ENCODE measurements at regions not wholly inside any gene's neighbourhood (a gene's known extent, or its start where the extent isn't known, plus 50 kb on each side); places are given as distances from the start of the nearest gene placed in this dataset.
"Not testable (repeated sequence)": the region's sequence is repeated elsewhere in the genome, so short reads cannot be mapped to it uniquely, and the experiment has no call there.

GRCh38 chr11:112534208-112534607 lies 273.5 kb upstream of the PLET1 start:
- DNase-seq (ENCODE audit: low read depth in 2 of 2, low spot score in 1 of 2) = no peak

GRCh38 chr11:112537026-112537425 lies 276.4 kb upstream of the PLET1 start:
- no peak for DNase-seq (ENCODE audit: low read depth in 2 of 2, low spot score in 1 of 2)

GRCh38 chr11:112537846-112538330 lies 277.2 kb upstream of the PLET1 start:
- DNase-seq (ENCODE audit: low read depth in 2 of 2, low spot score in 1 of 2) = no peak

GRCh38 chr11:112538534-112539280 lies 278.0 kb upstream of the PLET1 start:
- DNase-seq (ENCODE audit: low read depth in 2 of 2, low spot score in 1 of 2) = no peak

GRCh38 chr11:112539281-112539555 lies 278.6 kb upstream of the PLET1 start:
- not testable (repeated sequence) for DNase-seq (ENCODE audit: low read depth in 2 of 2, low spot score in 1 of 2)

- no peak for DNase-seq (ENCODE audit: low read depth in 2 of 2, low spot score in 1 of 2)
Measured at GRCh38 chr11:112539741-112540140, 279.1 kb upstream of the PLET1 start.

GRCh38 chr11:112540261-112540660 lies 279.6 kb upstream of the PLET1 start:
- no peak for DNase-seq (ENCODE audit: low read depth in 2 of 2, low spot score in 1 of 2)

GRCh38 chr11:112541140-112542046 lies 280.7 kb upstream of the PLET1 start:
- no peak for DNase-seq (ENCODE audit: low read depth in 2 of 2, low spot score in 1 of 2)

- no peak for DNase-seq (ENCODE audit: low read depth in 2 of 2, low spot score in 1 of 2)
Measured at GRCh38 chr11:112542479-112542878, 281.8 kb upstream of the PLET1 start.

- DNase-seq (ENCODE audit: low read depth in 2 of 2, low spot score in 1 of 2) = no peak
Measured at GRCh38 chr11:112543390-112543789, 282.7 kb upstream of the PLET1 start.

GRCh38 chr11:112548641-112549040 lies 288.0 kb upstream of the PLET1 start:
- no peak for DNase-seq (ENCODE audit: low read depth in 2 of 2, low spot score in 1 of 2)

GRCh38 chr11:112553205-112553731 lies 292.6 kb upstream of the PLET1 start:
- no peak for DNase-seq (ENCODE audit: low read depth in 2 of 2, low spot score in 1 of 2)

GRCh38 chr11:112554586-112554985 lies 293.9 kb upstream of the PLET1 start:
- no peak for DNase-seq (ENCODE audit: low read depth in 2 of 2, low spot score in 1 of 2)

- DNase-seq (ENCODE audit: low read depth in 2 of 2, low spot score in 1 of 2) = peak; percentile 19 to 59
Measured at GRCh38 chr11:112555491-112556364, 295.1 kb upstream of the PLET1 start.

- DNase-seq (ENCODE audit: low read depth in 2 of 2, low spot score in 1 of 2) = no peak
Measured at GRCh38 chr11:112558691-112559090, 298.0 kb upstream of the PLET1 start.

- DNase-seq (ENCODE audit: low read depth in 2 of 2, low spot score in 1 of 2) = no peak
Measured at GRCh38 chr11:112563808-112564207, 303.1 kb upstream of the PLET1 start.

GRCh38 chr11:112564228-112564955 lies 303.7 kb upstream of the PLET1 start:
- DNase-seq (ENCODE audit: low read depth in 2 of 2, low spot score in 1 of 2) = no peak

GRCh38 chr11:112565551-112565950 lies 304.9 kb upstream of the PLET1 start:
- DNase-seq (ENCODE audit: low read depth in 2 of 2, low spot score in 1 of 2) = no peak

- DNase-seq (ENCODE audit: low read depth in 2 of 2, low spot score in 1 of 2) = no peak
Measured at GRCh38 chr11:112566124-112566523, 305.5 kb upstream of the PLET1 start.

GRCh38 chr11:112570333-112570732 lies 309.7 kb upstream of the PLET1 start:
- DNase-seq (ENCODE audit: low read depth in 2 of 2, low spot score in 1 of 2) = no peak

Data from stimulated activated CD8-positive, alpha-beta memory T cell treated with anti-CD3 and anti-CD28 coated beads, Interleukin-4, amount 100 ng/mL, for 1 hour (primary cell).